GM21390 (cell line): ENCODE measurements at regions not wholly inside any gene's neighbourhood (a gene's known extent, or its start where the extent isn't known, plus 50 kb on each side); places are given as distances from the start of the nearest gene placed in this dataset.

Experiments used
- ATAC-seq: cut with Tn5 transposase; IDR thresholded peaks from one replicate; pipeline ENCODE4 v1.9.1; 2021; ENCODE audit not compliant: unreplicated experiment

DNA sequence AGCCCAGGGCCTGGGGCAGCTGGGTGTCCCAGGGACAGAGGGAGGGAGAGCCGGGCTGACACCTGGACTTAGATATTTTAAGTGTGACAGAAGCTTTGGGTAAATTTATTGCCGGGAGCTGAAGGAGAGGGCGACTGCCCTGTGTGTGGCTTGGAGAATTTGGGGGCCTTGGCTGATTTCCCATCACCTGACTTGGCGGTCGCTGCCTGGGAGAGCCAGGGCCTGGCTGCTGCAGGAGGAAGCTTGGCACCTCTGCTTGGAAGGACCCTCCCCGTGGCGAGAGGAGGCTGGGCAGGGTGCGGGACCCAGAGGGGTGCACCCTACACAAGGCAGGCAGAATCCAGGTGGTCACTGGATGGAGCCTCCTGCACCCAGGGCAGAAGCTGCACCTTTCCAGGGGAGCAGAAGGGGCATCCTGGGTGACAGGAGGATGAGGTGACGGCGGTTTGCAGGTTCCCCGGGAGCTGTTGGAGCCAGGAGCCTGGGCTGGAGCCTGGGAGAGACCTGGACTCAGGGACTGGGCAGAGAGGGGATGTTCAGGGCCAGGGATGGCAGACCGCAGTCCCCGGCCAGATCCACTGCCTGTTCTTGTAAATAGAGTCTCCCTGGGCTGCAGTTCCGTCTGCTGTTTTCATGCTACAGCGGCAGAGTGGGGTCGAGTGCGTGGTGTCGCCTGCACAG is 72.0 kb downstream of the RGS12 start:
- ATAC-seq = no peak

GRCh38 chr4:3365326-3365725 is 72.5 kb downstream of the RGS12 start:
- ATAC-seq = no peak

DNA sequence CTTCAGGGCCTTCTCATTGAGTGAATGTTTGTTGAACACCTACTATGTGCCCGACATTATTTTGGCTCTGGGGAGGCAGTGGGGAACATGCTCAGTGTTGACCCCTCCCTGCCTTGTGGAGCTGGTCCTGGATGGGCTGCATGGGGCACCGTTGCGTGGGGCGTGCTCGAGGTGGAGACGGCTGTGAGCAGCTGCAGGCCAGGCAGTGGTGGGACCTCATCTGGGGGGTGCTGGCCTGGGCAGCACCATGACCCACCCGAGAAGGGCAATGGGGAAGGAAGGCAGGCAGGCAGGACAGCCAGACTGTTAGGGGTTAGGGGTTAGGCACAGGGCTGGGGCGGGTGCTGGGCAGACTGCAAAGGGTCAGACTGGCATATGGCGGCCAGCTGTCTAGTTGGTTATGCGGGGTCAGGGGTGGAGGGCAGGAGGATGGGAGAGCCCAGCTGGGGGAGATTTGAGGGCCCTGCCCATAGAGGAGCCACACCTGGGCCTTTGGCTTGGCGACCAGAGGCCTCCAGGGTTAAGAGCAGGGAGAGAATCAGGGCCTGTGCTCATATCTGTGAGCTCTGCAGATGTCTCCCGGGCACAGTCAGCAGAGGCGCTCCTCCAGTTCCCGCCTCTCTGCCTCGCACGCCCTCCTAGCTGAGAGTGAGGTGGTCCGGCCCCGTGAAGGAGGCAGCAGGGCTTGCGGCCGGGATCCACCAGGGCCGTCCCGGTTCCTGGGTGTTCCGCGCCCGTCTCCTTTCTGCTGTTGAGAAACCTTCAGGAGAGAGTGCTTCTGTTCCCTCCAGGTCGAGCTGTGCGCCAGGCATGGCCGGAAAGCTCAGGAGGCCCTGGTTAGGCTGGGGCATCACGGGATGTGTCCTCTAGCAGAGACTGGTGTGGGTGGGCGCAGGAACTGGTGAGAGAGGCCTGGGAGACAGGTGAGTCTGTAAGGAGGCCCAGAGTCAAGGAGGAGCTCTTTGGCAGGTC is 73.3 kb downstream of the RGS12 start:
- no peak for ATAC-seq

- ATAC-seq = no peak
Observed at GRCh38 chr4:3366893-3367775, 74.3 kb downstream of the RGS12 start.

DNA sequence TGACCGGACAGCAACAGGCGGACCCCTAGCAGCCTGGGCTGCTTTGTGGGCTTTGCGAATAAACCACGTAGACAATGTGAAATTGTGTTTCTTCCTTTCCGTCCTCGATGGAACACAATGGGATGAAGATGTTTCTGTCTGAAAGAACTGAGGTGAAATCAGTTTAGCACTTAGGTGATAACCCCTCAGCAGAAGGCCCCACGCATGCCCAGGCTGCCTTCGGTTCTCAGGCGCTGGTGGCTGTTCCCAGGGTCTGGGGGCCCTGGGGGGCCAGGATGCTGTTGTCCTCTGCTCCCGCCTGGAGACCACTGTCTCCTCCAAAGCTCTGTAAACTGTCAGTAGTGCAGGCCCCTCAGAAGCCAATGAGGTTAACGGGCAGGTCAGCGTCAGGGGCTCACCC is 73.9 kb upstream of the HGFAC start:
- no peak for ATAC-seq

DNA sequence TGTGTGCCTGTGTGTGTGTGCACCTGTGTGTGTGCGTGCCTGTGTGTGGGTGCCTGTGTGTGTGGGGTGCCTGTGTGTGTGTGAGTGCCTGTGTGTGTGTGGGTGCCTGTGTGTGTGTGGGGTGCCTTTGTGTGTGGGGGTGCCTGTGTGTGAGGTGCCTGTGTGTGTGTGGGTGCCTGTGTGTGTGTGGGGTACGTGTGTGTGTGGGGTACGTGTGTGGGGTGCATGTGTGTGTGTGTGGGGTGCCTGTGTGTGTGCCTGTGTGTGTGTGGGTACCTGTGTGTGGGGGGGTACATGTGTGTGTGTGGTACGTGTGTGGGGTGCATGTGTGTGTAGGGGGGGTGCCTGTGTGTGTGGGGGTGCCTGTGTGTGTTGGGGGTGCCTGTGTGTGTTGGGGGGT is 73.4 kb upstream of the HGFAC start:
- no peak for ATAC-seq

DNA sequence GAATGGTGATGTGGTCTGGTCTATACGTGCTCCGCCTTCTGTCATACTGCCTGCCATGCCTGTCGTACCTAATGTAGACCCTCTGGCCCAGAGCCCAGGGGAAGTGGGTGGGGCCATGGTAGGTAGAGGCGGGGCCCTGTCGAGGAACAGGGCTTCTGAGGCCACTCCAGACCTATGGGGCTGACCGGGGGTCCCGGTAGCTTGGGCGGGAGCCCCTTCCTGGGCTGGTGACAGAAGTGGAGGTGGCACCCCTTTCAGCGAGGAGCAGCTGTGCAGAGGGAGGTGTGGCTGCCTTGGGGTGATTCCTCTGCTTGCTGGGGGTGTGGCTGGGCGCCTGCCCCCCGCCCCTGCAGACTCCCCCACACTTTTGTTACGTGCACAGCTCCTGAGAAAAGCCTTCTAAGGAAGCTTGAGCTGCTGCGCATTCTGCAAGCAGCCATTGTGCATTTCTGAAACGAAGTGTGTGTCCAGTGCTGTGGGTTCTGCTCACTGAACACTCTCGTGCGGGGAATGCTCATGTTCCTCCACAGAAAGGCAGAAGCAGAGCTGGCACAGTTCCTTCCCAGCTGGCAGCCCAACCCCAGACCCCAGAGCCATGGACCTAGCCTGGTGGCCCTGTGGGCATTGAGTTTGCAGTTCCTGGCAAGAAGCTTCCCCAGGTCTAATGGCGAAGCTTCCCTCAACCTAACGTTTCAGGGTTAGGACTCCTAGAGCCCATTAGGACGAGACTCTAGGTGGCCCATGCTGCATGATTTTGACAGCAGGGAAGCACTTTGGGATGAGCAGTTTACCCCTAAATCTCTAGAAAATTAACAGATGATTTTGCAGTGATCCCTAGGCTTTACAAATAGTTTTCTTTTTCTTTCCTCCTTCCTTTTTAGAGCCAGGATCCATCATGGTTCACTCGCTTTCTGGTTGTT is 72.7 kb upstream of the HGFAC start:
- ATAC-seq = no peak

DNA sequence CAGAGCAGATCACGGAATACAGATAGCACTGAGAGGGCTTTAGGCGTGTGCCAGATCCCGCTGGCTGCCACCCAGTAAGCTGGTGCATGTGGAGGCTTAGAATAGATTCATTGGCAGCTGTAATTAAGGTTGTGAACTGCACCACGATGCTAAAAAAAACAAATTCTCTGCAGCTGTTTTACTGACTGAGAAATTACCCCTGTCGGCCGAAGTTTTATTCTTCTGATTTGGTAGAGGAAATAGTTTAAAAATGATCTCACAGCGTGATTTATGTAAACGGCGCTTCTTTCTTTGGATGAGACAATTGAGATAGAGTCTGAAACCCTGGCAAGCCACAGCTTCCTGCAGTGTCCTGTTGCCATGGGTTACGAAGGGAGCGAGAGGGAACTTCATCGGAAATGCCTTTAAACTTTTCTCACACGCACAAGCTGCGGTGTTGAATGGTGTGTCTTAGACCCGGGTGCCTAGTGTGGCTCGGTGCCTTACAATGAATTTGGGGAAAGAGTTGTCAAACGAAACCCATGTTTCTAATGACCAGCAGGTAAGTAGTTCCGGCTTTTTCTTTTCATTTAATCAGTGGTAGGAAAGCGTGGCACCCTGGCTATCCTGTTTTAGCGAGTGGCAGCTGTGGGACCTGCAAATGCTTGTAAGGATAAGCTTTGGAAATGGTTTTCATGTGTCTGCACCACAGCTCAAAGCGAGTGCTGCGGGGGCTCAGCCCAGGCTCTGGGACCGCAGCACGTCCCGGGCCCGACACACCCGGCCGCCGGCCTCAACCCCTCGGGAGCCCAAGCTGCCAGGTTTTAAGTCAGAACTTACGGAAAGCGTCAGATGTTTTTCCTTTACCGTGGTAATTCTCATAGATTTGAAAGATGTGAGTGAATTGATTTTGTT is 71.7 kb upstream of the HGFAC start:
- ATAC-seq = no peak

DNA sequence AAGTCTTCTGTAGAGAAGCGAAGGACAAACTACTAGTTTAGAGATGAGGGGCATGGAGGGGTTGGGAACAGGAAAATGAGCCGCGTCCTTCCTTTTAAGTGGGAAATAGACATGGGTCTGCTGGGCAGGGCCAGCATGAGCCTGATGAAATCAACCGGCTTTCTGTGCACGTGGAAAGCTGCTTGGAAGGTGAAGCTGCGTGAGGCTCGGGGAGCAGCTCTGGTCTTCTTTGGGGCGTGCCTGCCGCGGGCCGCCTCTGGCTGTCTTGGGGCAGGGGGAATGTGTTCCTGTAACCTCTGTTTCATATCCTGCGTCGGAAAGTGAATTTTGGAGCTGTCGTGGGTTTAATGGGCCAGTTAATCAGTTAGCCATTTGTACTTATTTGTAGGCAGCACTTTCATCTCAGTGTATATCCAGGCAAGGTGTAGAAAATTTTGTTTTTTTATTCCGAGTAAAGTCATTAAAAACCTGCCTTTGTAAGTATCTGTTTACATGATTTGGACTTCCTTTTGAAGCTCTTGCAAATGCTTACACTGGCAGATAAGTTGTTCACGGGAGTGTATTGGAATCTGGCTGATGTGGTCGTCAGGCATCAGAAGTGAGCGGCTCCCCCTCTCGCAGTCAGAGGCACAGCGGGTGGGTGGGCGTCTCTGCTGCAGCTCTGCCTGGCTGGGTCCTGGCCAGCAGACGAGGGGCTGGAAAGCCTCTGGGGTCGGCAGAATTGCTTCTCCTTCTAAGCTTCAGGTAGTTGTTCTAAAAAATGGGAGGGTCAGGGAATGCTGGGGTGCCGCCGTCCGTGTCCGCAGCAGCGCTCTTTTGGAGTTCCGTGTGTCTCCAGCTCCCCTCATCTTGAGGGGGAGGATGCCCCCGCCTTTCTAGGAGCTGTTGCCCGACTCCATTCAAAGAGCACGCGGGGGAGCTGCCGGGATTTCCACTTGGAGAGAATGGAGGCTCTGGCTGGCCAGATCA is 70.5 kb upstream of the HGFAC start:
- no peak for ATAC-seq

- ATAC-seq = no peak
Observed at GRCh38 chr4:3372264-3372932, 69.4 kb upstream of the HGFAC start.

- no peak for ATAC-seq
Observed at GRCh38 chr4:3372933-3373465, 68.8 kb upstream of the HGFAC start.

- ATAC-seq = no peak
Observed at GRCh38 chr4:3373468-3373867, 68.3 kb upstream of the HGFAC start.

DNA sequence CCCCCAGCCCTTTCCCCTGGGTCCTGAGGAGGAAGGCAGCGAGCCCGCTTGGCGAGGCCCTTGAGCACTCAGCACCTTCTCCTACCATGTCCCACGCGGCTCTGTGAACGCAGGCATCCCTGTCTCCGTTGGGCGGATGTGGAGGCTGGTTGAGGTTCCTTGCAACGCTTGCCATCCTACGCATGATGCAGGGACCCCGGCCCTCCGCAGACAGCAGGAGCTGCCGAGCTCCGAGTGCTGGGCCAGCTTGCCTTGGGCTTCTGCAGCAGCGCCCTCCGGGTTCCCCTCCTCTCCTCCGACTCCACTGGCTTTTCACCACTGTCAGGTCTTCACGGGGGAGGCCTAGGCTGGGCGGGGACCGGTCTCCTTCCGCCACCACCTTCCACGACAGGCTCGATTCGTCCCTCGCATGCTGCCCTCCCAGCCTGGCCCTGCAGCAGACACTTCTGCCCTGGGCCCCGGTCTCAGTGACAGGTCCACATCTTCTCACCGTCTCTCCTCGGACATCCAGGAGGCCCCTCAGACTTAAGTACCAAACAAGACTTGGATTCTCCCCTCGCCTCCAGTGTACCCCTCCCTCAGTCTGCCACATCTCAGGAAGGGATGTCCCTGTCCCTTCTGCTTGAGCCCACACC is 67.6 kb upstream of the HGFAC start:
- no peak for ATAC-seq

DNA sequence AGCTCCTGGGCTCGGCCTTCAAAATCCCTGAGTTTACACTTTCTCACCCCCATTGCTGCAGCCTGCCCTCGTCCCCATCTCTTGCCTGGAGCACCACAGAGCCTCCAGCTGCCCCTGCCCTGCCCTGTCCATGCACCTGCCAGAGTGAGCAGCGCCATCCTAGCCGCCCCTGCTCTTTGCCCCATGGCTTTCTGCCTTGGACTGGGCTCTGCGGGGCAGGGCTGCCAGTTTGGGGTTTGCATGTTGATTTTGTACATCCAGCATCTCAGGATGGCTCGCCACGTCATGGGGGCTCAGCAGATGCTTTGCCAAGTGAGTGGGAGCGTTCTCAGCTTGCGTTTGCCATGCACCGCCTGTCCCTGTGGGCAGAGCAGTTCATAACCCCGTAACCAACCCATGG is 67.1 kb upstream of the HGFAC start:
- no peak for ATAC-seq

GRCh38 chr4:3375688-3376087 is 66.1 kb upstream of the HGFAC start:
- no peak for ATAC-seq

DNA sequence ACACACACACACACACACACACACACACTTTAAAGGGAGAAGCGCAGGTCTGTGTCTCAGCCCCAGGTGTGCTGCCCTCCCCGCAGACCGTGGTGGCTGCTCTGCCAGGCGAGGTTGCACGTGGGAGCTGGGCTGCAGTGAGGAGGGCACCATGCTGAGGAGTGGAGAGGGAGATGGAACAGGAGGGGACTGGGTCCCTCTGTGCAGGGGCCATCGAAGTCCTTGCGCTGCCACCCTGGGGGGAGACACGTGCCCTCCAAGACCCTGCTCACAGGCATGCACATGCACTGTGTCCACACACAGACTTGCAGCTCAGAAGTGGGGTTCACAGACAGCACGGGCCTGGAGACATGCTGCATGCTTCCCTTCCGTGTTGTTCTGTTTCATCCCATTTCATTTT is 65.5 kb upstream of the HGFAC start:
- no peak for ATAC-seq

GRCh38 chr4:3377557-3377956 is 64.2 kb upstream of the HGFAC start:
- no peak for ATAC-seq
